Caco-2 (cell line): ENCODE measurements at regions not wholly inside any gene's neighbourhood (a gene's known extent, or its start where the extent isn't known, plus 50 kb on each side); places are given as distances from the start of the nearest gene placed in this dataset.

Experiments
- BruUV-seq: library from RNA; stranded (reverse); fragments of 400-500 nt; replicated peaks from 2 replicates; lab custom pipeline; 2021; lab: Mats Ljungman, UMichigan
- CTCF ChIA-PET: fragments of 300-600 bp; sonication (Branson Sonifier 250); formaldehyde crosslinking; loops from one replicate; lab custom pipeline; 2022; ENCODE audit warnings: antibody characterized with exemption; lab: Charles Lee
- POLR2A ChIA-PET: fragments of 300-600 bp; sonication (Branson Sonifier 250); formaldehyde crosslinking; loops from one replicate; lab custom pipeline; 2022; ENCODE audit warnings: antibody characterized with exemption; lab: Charles Lee
- DNase-seq, 2 experiments: peaks; one replicate each; pipeline versions ENCODE4 v3.0.0 to v3.0.0-alpha.2; 2020 to 2022
- H3K27me3 ChIP-seq: replicated peaks from 2 replicates; pipeline ENCODE4 v1.6.0; 2011; ENCODE audit warnings: low read length; ENCODE audit not compliant: control insufficient read depth, insufficient read depth
- H3K36me3 ChIP-seq: 2 replicates; pipeline ENCODE4 v1.5.1; 2011; ENCODE audit warnings: low read length; ENCODE audit not compliant: control insufficient read depth, insufficient read depth
- H3K4me1 ChIP-seq: fragments of 250-450 bp; sonication (Bioruptor Pico); 2 replicates; pipeline ENCODE4 v1.5.1; 2020; ENCODE audit warnings: mild to moderate bottlenecking
- H3K4me3 ChIP-seq: 2 replicates; pipeline ENCODE4 v1.5.1; 2011; ENCODE audit warnings: low read depth, mild to moderate bottlenecking, control low read depth, low read length
- H3K9me3 ChIP-seq: fragments of 250-450 bp; sonication (Bioruptor Pico); 2 replicates; pipeline ENCODE4 v1.5.1; 2020; ENCODE audit warnings: mild to moderate bottlenecking, moderate library complexity
- H3K27ac Mint-ChIP-seq: one replicate; pipeline ENCODE4 v1.8.0; 2022; ENCODE audit warnings: mixed read lengths; ENCODE audit not compliant: unreplicated experiment
- H3K27me3 Mint-ChIP-seq: one replicate; pipeline ENCODE4 v1.8.0; 2022; ENCODE audit warnings: mixed read lengths; ENCODE audit not compliant: insufficient read depth, unreplicated experiment
- H3K36me3 Mint-ChIP-seq: one replicate; pipeline ENCODE4 v1.8.0; 2022; ENCODE audit warnings: mild to moderate bottlenecking, mixed read lengths; ENCODE audit not compliant: insufficient read depth, unreplicated experiment
- H3K4me1 Mint-ChIP-seq: one replicate; pipeline ENCODE4 v1.8.0; 2022; ENCODE audit warnings: low read depth, mixed read lengths; ENCODE audit not compliant: unreplicated experiment
- H3K4me3 Mint-ChIP-seq: one replicate; pipeline ENCODE4 v1.8.0; 2022; ENCODE audit warnings: mild to moderate bottlenecking, moderate library complexity, mixed read lengths; ENCODE audit not compliant: unreplicated experiment
- H3K9me3 Mint-ChIP-seq: one replicate; pipeline ENCODE4 v1.8.0; 2022; ENCODE audit warnings: mixed read lengths; ENCODE audit not compliant: unreplicated experiment
- intact Hi-C: fragments of 100-400 bp; cut with micrococcal nuclease; formaldehyde crosslinking; loops from one replicate; pipeline ENCODE4 v1.10.0; 2022; ENCODE audit not compliant: unreplicated experiment
- TF ChIP-seq, protein P1 (sequence below), 2 experiments: fragments of 200-600 bp in 1 of 2; IDR thresholded peaks; 1 replicate in 1 of 2; 2 replicates in 1 of 2; pipeline versions ENCODE4 v1.5.1 to v1.8.0; 2011 to 2022; ENCODE audit warnings: antibody characterized with exemption in 1 of 2, control low read depth in 1 of 2, inconsistent platforms in 1 of 2, low read depth in 1 of 2, low read length in 1 of 2, mild to moderate bottlenecking in 1 of 2, moderate library complexity in 1 of 2; ENCODE audit not compliant: insufficient read depth in 1 of 2, severe bottlenecking in 1 of 2, unreplicated experiment in 1 of 2

DNA sequence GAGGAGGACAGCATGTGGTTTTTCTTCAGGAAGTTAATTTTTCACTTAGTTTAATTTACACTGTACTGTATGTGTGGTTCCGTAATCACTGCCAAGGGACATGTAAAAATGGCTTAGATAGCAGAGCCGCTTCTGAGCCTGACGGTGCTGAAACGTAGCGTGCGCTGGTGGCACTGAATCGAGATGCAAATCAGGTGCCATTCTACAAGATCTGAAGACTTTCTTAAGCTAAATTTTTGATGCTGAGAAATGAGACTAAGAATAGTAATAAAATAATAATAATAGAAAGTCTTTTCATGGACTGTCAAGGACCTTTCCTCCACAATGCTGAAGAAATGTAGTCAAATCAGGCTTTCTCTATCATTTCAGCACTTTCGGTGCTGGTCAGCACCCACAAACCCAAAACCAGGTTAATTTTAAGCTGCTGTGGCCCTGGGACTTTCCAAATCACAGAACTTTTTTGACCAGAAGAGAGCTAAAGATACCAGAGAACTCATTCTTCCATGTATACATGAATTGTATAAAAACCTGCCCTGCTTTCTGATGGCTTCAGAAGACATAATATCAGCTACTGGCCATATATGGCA is 183.3 kb upstream of the LMO3 start:
- Mint-ChIP-seq H3K4me1 (no peaks in the 10 kb centered on the region), H3K9me3 (no peaks in the 10 kb centered on the region), H3K36me3 (no peaks in the 10 kb centered on the region), H3K27ac (no peak overlapping the region), H3K4me3 (no peak overlapping the region), H3K27me3 (peaks cover 7% of the 10 kb centered on the region)
- Histone ChIP-seq H3K36me3 (no peaks in the 10 kb centered on the region), H3K4me1 (no peaks in the 10 kb centered on the region), H3K27me3 (no peaks in the 10 kb centered on the region), H3K4me3 (no peak overlapping the region), H3K9me3 (no peaks in the 10 kb centered on the region)
- ChIA-PET CTCF (no interaction called here), POLR2A (no interaction called here)
- TF ChIP-seq, protein P1, sequence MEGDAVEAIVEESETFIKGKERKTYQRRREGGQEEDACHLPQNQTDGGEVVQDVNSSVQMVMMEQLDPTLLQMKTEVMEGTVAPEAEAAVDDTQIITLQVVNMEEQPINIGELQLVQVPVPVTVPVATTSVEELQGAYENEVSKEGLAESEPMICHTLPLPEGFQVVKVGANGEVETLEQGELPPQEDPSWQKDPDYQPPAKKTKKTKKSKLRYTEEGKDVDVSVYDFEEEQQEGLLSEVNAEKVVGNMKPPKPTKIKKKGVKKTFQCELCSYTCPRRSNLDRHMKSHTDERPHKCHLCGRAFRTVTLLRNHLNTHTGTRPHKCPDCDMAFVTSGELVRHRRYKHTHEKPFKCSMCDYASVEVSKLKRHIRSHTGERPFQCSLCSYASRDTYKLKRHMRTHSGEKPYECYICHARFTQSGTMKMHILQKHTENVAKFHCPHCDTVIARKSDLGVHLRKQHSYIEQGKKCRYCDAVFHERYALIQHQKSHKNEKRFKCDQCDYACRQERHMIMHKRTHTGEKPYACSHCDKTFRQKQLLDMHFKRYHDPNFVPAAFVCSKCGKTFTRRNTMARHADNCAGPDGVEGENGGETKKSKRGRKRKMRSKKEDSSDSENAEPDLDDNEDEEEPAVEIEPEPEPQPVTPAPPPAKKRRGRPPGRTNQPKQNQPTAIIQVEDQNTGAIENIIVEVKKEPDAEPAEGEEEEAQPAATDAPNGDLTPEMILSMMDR (IDR thresholded peaks at IDR 0.05; ENCODE audit: insufficient read depth in 1 of 2, low read depth in 1 of 2, low read length in 1 of 2, severe bottlenecking in 1 of 2, unreplicated experiment in 1 of 2): no peak
- no peak for DNase-seq
- BruUV-seq: no TSS peak
- intact Hi-C loops: no loop called here

DNA sequence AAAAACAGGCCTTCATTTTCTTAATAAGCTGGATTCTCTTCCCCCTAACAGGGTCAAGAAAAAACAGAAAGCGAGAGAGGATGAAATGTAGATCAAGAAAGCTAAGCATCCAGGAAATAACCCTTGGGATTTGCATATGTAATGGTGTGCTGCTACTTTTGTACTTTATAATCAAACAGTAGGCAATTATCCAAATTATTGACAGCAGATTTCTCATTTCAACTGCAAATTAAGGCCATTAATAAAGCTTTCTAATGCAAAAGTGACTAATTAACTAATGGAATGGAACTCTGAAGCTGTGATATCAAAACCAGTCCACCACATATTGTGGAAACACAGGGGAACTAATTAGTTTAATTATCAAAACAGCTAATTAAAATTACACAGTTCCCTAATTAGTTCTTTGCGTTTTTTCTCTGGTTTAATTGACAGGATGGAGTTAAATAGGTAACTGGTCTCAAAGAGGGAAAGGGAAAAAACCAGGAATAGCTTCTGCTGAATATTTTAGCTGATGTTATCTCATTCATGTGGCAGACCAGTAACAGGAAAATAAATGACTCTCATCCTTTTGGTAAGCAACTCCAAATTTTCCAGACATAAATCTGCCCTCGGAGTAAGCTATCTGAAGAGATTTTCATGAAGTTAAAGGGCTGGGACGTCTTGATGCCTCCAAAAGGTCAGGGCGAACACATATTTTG is 182.7 kb upstream of the LMO3 start:
- Histone ChIP-seq H3K36me3 (no peaks in the 10 kb centered on the region), H3K4me1 (no peaks in the 10 kb centered on the region), H3K9me3 (no peaks in the 10 kb centered on the region), H3K4me3 (no peak overlapping the region), H3K27me3 (no peaks in the 10 kb centered on the region)
- no TSS peak for BruUV-seq
- Mint-ChIP-seq H3K27ac (no peak overlapping the region), H3K9me3 (no peaks in the 10 kb centered on the region), H3K4me3 (no peak overlapping the region), H3K27me3 (peaks cover 7% of the 10 kb centered on the region), H3K36me3 (no peaks in the 10 kb centered on the region), H3K4me1 (no peaks in the 10 kb centered on the region)
- POLR2A ChIA-PET: no interaction called here
- intact Hi-C loops: no loop called here
- TF ChIP-seq, protein P1 (IDR thresholded peaks at IDR 0.05; ENCODE audit: insufficient read depth in 1 of 2, low read depth in 1 of 2, low read length in 1 of 2, severe bottlenecking in 1 of 2, unreplicated experiment in 1 of 2): no peak
- DNase-seq: no peak
- CTCF ChIA-PET: interaction anchor here (0.6 kb wide), 1 partner anchor 56 kb away, joined by 4 read pairs; no protein-coding TSS in a partner anchor

DNA sequence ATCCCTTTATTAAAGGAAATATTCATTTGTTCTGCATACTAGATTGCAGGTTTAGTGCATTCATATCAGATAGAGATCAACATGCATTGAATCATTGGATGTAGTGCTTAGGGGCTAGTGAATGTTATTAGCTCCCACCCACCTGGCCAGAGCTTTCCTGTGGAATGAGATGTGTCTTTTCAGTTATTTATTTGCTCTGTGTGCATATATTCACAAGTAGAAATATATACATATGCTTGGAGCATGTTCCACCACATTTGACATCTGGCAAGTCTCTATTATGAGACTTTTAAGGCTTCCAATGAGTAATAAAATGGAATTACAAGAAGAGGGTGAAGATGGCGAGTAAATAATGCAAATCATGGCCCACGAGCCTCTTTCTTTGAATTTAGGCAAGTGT is 180.0 kb upstream of the LMO3 start:
- Histone ChIP-seq H3K36me3 (no peaks in the 10 kb centered on the region), H3K4me3 (no peak overlapping the region), H3K27me3 (no peaks in the 10 kb centered on the region), H3K9me3 (no peaks in the 10 kb centered on the region), H3K4me1 (no peaks in the 10 kb centered on the region)
- ChIA-PET CTCF (no interaction called here), POLR2A (no interaction called here)
- intact Hi-C loops: no loop called here
- H3K9me3 Mint-ChIP-seq: no peaks in the 10 kb centered on the region
- no peak overlapping the region for H3K4me3 Mint-ChIP-seq
- TF ChIP-seq, protein P1 (IDR thresholded peaks at IDR 0.05; ENCODE audit: insufficient read depth in 1 of 2, low read depth in 1 of 2, low read length in 1 of 2, severe bottlenecking in 1 of 2, unreplicated experiment in 1 of 2): no peak
- peaks cover 9% of the 10 kb centered on the region for H3K27me3 Mint-ChIP-seq
- DNase-seq: no peak
- H3K4me1 Mint-ChIP-seq: no peaks in the 10 kb centered on the region
- no TSS peak for BruUV-seq
- no peaks in the 10 kb centered on the region for H3K36me3 Mint-ChIP-seq
- H3K27ac Mint-ChIP-seq: no peak overlapping the region
